Activated naive CD4-positive, alpha-beta T cell (primary cell): ENCODE measurements at regions not wholly inside any gene's neighbourhood (a gene's known extent, or its start where the extent isn't known, plus 50 kb on each side); places are given as distances from the start of the nearest gene placed in this dataset.

ENCODE experiments used
- DNase-seq, 4 experiments: peaks; one replicate each; lab custom pipeline; 2025; lab: John Stamatoyannopoulos, UW

GRCh38 chr10:21172930-21173801, 276.1 kb upstream of the NEBL start:
- no peak for DNase-seq

DNA sequence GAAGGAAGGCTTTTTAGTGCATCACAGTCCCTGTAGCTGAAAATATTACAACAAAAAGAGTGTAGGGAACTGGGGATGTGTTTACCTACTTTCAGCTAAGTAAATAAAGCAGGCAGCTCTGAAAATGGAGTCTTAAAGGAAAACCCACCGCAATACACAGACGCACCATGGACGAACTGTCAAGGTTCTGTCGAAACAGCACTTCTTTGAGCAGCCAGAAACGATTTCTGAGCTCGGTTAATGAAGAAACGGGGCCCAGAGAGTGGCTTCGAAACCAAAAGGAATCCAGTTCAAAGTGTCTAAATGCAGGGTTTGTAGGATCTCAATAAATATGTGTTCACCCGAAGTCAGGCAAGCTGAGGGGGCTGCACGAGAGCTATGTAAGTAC, 275.4 kb upstream of the NEBL start:
- DNase-seq, result no peak

GRCh38 chr10:21171936-21172541, 274.9 kb upstream of the NEBL start:
- DNase-seq, result no peak

DNA sequence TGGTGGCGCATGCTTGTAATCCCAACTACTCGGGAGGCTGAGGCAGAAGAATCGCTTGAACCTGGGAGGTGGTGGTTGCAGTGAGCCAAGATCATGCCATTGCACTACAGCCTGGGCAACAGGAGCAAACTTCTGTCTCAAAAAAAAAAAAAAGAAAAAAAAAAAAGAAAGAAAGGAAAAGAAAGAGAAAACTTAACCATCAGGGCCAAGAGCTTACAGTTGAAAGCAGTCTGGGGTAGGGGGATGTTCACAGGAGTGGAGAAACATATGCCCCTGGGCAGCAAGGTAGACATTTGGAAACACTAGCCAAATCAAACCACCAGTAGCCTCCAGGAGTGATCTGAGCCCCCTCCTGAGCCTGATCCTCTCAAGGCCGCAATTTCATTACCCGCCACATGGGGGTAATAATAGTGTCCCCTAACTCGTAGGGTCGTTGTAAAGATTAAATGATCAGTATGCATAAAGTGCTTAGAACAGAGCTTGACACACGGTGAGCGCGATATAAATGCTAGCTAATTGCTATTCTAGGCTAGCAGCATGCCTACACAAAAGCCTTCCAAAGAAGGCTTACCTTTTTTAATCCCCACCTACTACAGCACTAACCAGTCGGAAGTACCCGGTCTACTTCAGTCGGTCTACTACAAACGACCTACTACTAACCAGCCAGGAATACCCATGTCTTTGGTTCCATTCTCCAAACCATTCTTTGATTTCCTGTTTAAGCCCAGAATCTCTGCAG, 274.3 kb upstream of the NEBL start:
- no peak for DNase-seq

DNA sequence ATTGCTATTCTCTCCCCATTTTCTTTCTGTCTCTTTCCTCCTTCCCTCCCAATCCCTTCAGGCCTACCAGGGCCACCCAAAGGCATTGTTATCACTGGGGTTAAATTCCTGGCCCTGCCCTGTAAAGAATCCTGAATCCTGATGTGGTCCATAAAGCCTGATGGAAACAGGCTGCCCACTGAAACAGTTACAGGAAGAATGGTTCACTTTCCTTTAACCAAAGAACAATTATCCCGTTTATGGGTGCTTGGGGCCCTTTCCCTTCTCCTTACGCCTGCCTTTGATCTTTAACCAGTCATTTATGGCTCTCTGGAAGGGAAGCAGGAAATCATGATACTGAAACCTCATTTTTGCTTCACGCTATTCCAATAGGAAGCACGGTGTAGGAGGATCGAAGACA, 273.1 kb upstream of the NEBL start:
- no peak for DNase-seq

- DNase-seq, result no peak
Observed at GRCh38 chr10:21169271-21169670, 272.2 kb upstream of the NEBL start.

- DNase-seq, result no peak
Observed at GRCh38 chr10:21167288-21168010, 270.3 kb upstream of the NEBL start.

- no peak for DNase-seq
Observed at GRCh38 chr10:21166557-21167287, 269.6 kb upstream of the NEBL start.

GRCh38 chr10:21165489-21165888, 268.4 kb upstream of the NEBL start:
- no peak for DNase-seq

DNA sequence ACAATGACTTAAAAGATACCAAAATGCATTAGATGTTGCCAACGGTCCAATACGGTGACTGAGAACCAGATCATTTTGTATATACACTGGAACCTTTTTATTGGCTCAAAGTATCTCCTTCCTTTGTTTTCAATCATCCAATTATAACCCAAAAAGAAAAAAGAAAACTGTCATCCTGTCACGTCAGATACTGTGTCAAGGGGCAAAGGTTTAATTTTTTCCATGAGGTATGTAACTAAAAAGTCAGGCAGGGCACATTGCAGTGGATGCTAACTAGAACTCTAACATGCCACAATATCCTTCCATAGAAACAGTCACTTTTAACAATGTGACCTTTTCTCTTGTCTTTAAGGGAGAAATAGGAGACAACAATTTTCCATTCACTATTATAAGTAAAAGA, 267.6 kb upstream of the NEBL start:
- DNase-seq, result no peak

- DNase-seq, result no peak
Observed at GRCh38 chr10:21162948-21163347, 265.8 kb upstream of the NEBL start.

- no peak for DNase-seq
Observed at GRCh38 chr10:21161647-21162046, 264.5 kb upstream of the NEBL start.

DNA sequence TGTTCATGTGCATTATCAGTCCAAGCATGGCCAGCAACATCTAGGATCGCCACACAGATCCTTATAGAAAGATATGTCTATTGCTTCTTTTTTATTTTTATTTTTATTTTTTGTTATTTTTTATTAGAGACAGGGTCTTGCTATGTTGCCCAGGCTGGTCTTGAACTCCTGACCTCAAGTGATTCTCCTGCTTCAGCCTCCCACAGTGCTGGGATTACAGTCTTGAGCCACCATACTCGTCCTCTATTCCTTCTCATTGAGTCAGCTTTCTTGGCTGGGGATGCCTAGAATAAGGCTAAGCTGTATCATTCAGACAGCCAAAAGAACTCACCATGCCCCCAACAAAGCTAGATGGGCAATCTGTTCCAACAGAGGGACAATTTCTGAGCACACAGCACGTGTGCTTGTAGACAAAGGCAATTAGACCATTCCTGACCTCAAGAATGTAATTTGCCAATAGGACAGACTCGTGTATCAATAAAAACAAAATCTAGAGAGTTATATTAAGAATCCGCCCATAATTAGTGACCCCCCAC, 264.0 kb upstream of the NEBL start:
- no peak for DNase-seq

GRCh38 chr10:21160116-21160515, 263.0 kb upstream of the NEBL start:
- no peak for DNase-seq

GRCh38 chr10:21159669-21160068, 262.6 kb upstream of the NEBL start:
- no peak for DNase-seq

DNA sequence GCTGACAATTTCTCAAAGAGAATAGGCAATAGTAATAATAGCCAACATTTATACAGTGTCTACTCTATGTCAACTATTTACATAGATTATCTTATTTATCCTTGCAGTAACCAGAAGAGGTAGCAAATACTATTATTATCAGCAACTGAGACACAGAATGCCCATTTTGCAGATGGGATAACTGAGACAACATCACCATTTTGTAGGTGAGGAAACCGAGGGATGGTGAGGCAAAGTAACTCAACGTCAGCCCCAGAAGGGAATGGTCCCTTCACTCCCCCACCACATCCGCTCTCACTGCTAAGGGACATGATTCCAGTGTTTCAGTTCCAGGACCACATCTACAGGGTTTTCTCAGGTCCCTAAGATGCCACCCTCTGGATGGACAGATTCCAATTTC, 261.2 kb upstream of the NEBL start:
- no peak for DNase-seq

DNA sequence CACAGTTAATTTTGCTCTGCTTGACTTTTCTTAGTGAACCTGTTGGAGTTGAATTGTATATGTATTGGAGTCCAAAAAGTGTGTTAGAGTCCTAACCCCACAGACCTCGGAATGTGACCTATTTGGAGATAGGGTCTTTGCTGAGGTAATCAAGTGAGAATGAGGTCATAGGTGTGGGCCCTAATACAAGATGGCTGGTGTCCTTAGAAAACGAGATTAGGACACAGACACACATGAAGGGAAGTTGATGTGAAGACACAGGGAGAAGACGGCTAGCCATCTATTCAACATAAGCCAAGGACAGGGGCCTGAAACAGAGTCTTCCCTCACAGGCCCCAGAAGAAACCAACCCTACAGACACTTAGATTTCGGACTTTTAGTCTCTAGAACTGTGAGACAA, 260.6 kb upstream of the NEBL start:
- DNase-seq, result no peak

DNA sequence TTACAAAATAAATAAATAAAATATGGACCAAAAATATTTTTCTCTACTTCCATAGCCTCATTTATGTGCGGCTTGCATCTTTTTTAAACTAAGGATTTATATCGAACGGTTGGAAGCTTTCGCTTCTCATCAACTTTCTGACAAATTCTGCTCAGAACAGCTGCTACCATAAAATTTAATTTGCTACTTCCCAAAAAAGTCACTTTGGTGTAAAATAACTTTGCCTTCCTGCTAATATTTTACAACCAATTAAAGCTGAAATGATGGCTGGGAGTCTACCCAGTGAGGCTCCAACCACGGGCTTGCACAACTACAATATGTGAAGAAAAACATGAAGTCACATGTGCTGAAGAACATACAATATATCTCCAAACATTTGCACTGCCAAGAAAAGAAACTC, 253.1 kb upstream of the NEBL start:
- DNase-seq, result no peak

GRCh38 chr10:21146436-21146789, 249.3 kb upstream of the NEBL start:
- no peak for DNase-seq

- no peak for DNase-seq
Observed at GRCh38 chr10:21145751-21146435, 248.8 kb upstream of the NEBL start.

- DNase-seq, result no peak
Observed at GRCh38 chr10:21144047-21144446, 246.9 kb upstream of the NEBL start.
